MM.1S (cell line): ENCODE measurements at regions not wholly inside any gene's neighbourhood (a gene's known extent, or its start where the extent isn't known, plus 50 kb on each side); places are given as distances from the start of the nearest gene placed in this dataset.

Source experiments
- CTCF ChIP-seq: fragments of 300-600 bp; sonication (generic); IDR thresholded peaks from 2 replicates; pipeline ENCODE4 v1.5.1; 2016; ENCODE audit warnings: antibody characterized with exemption, low read length, mixed read lengths
- EZH2 ChIP-seq: fragments of 300-600 bp; sonication (generic); optimal IDR thresholded peaks from 2 replicates; pipeline ENCODE3; 2017; ENCODE audit warnings: low read depth, mild to moderate bottlenecking, antibody characterized with exemption, low read length, mixed read lengths
- EZH2phosphoT487 ChIP-seq: fragments of 300-600 bp; sonication (generic); IDR thresholded peaks from 2 replicates; pipeline ENCODE4 v1.6.1; 2018; ENCODE audit warnings: antibody characterized with exemption, low read length

GRCh38 chr2:196537311-196537710 is 102.2 kb upstream of the CCDC150 start:
- TF ChIP-seq CTCF (no peak), EZH2 (no peak), EZH2phosphoT487 (no peak)
